Tibial artery (tissue), 4 donors: ENCODE measurements at regions not wholly inside any gene's neighbourhood (a gene's known extent, or its start where the extent isn't known, plus 50 kb on each side); places are given as distances from the start of the nearest gene placed in this dataset.
A peak's percentile ranks its signal among the peaks of the same experiment; 100 is the strongest.

ENCODE experiments used
- DNase-seq, 2 donors: peaks; one replicate each; pipeline ENCODE4 v3.0.0-alpha.2; 2019
- H3K27ac ChIP-seq, 2 donors: fragments of 200-600 bp; sonication (generic) in 1 of 2; 1 replicate in 1 of 2; 2 replicates in 1 of 2; pipeline ENCODE4 v1.5.1; 2018 to 2019; ENCODE audit warnings: mild to moderate bottlenecking in 1 of 2
- H3K27me3 ChIP-seq, 2 donors: fragments of 200-600 bp; sonication (generic) in 1 of 2; one replicate each; pipeline versions ENCODE4 v1.5.1 to v1.6.0; 2016 to 2019
- H3K36me3 ChIP-seq, 3 donors: fragments of 200-600 bp; sonication (generic) in 2 of 3; one replicate each; pipeline ENCODE4 v1.5.1; 2016 to 2019; ENCODE audit warnings: mild to moderate bottlenecking in 2 of 3
- H3K4me1 ChIP-seq, 4 donors: fragments of 200-600 bp; sonication (generic) in 2 of 4; 1 replicate in 3 of 4; 2 replicates in 1 of 4; pipeline ENCODE4 v1.5.1; 2016 to 2019
- H3K4me3 ChIP-seq, 2 donors: fragments of 200-600 bp; sonication (generic) in 1 of 2; 1 replicate in 1 of 2; 2 replicates in 1 of 2; pipeline ENCODE4 v1.5.1; 2018 to 2019; ENCODE audit warnings: mild to moderate bottlenecking in 2 of 2
- H3K9me3 ChIP-seq, 3 donors: fragments of 200-600 bp; sonication (generic) in 1 of 3; one replicate each; pipeline ENCODE4 v1.5.1; 2016 to 2019
- intact Hi-C: fragments of 100-400 bp; cut with DNase I; formaldehyde crosslinking; loops from one replicate; pipeline ENCODE4 v1.15.0; 2023; ENCODE audit warnings: low total_unique reads
- TF ChIP-seq, protein P1 (sequence below), 2 experiments: fragments of 200-600 bp in 1 of 2; fragments of 450-650 bp in 1 of 2; IDR thresholded peaks; one replicate each; pipeline ENCODE4 v1.5.1; 2017 to 2019; ENCODE audit warnings: antibody characterized with exemption in 2 of 2, mild to moderate bottlenecking in 1 of 2, moderate library complexity in 1 of 2

- Histone ChIP-seq H3K27me3 (peaks cover 0 to 4% of the 10 kb centered on the region in 2 donors), H3K36me3 (no peaks in the 10 kb centered on the region), H3K27ac (no peak overlapping the region), H3K9me3 (no peaks in the 10 kb centered on the region), H3K4me3 (no peak overlapping the region), H3K4me1 (no peaks in the 10 kb centered on the region)
- intact Hi-C loops = loop anchor here (5.0 kb wide), 1 partner anchor 33 kb away; no protein-coding TSS in a partner anchor
- TF ChIP-seq, protein P1, sequence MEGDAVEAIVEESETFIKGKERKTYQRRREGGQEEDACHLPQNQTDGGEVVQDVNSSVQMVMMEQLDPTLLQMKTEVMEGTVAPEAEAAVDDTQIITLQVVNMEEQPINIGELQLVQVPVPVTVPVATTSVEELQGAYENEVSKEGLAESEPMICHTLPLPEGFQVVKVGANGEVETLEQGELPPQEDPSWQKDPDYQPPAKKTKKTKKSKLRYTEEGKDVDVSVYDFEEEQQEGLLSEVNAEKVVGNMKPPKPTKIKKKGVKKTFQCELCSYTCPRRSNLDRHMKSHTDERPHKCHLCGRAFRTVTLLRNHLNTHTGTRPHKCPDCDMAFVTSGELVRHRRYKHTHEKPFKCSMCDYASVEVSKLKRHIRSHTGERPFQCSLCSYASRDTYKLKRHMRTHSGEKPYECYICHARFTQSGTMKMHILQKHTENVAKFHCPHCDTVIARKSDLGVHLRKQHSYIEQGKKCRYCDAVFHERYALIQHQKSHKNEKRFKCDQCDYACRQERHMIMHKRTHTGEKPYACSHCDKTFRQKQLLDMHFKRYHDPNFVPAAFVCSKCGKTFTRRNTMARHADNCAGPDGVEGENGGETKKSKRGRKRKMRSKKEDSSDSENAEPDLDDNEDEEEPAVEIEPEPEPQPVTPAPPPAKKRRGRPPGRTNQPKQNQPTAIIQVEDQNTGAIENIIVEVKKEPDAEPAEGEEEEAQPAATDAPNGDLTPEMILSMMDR (IDR thresholded peaks at IDR 0.05) = no peak
- DNase-seq = no peak
These were observed 65.6 kb upstream of the MEDAG start for GRCh38 chr13:30840515-30840914.

GRCh38 chr13:30841154-30841553 lies 64.9 kb upstream of the MEDAG start:
- no peaks in the 10 kb centered on the region for H3K9me3 ChIP-seq
- H3K36me3 ChIP-seq = no peaks in the 10 kb centered on the region
- no peak overlapping the region for H3K4me3 ChIP-seq
- TF ChIP-seq, protein P1 (IDR thresholded peaks at IDR 0.05) = no peak
- H3K27me3 ChIP-seq = peaks cover 0 to 4% of the 10 kb centered on the region in 2 donors
- H3K27ac ChIP-seq = no peak overlapping the region
- H3K4me1 ChIP-seq = no peaks in the 10 kb centered on the region
- intact Hi-C loops = loop anchor here (5.0 kb wide), 1 partner anchor 34 kb away; no protein-coding TSS in a partner anchor
- no peak for DNase-seq

DNA sequence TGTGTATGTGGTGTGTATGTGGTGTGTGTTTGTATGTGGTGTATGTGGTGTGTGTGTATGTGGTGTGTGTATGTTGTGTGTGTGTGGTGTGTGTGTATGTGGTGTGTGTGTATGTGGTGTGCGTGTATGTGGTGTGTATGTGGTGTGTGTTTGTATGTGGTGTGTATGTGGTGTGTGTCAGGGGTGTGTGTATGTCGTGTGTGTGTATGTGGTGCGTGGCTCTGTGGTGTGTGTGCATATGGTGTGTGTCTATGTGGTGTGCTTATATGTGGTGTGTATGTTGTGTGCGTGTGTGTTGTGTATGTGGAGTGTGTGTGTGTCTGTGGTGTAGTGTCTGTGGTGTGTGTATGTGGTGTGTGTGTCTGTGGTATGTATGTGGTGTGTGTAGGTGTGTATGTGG lies 62.5 kb upstream of the MEDAG start:
- no peaks in the 10 kb centered on the region for H3K27me3 ChIP-seq
- H3K9me3 ChIP-seq = no peaks in the 10 kb centered on the region
- no peak for DNase-seq
- intact Hi-C loops = loop anchor here (5.0 kb wide), 1 partner anchor 36 kb away; no protein-coding TSS in a partner anchor
- no peaks in the 10 kb centered on the region for H3K36me3 ChIP-seq
- H3K4me3 ChIP-seq = no peak overlapping the region
- TF ChIP-seq, protein P1 (IDR thresholded peaks at IDR 0.05) = no peak
- no peak overlapping the region for H3K27ac ChIP-seq
- H3K4me1 ChIP-seq = peaks cover 0 to 14% (median 10%) of the 10 kb centered on the region in 4 donors

DNA sequence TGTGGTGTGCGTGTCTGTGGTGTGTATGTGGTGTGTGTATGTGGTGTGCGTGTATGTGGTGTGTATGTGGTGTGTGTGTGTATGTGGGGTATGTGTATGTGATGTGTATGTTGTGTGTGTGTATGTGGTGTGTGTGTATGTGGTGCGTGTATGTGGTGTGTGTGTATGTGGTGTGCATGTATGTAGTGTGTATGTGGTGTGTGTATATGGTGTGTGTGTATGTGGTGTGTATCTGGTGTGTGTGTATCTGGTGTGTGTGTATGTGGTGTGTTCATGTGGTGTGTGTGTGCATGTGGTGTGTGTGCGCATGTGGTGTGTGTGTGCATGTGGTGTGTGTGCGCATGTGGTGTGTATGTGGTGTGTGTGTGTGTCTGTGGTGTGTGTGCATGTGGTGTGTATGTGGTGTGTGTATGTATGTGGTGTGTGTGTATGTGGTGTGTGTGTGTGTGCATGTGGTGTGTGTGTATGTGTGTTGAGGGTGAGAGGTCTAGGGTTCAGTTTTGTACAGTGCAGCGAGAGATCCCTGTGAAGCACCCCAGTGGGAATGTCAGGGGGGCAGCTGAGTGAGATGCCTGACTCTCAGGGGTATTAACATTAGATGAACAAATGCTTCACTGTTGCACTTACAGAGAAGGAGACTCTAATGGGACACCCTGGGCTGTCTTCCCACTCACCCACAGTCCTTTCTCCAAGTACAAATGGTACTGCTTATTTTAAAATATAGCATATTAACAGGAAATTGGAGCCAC lies 61.3 kb upstream of the MEDAG start:
- no peak overlapping the region for H3K27ac ChIP-seq
- intact Hi-C loops = loop anchor here (5.0 kb wide), 1 partner anchor 37 kb away; no protein-coding TSS in a partner anchor

DNA sequence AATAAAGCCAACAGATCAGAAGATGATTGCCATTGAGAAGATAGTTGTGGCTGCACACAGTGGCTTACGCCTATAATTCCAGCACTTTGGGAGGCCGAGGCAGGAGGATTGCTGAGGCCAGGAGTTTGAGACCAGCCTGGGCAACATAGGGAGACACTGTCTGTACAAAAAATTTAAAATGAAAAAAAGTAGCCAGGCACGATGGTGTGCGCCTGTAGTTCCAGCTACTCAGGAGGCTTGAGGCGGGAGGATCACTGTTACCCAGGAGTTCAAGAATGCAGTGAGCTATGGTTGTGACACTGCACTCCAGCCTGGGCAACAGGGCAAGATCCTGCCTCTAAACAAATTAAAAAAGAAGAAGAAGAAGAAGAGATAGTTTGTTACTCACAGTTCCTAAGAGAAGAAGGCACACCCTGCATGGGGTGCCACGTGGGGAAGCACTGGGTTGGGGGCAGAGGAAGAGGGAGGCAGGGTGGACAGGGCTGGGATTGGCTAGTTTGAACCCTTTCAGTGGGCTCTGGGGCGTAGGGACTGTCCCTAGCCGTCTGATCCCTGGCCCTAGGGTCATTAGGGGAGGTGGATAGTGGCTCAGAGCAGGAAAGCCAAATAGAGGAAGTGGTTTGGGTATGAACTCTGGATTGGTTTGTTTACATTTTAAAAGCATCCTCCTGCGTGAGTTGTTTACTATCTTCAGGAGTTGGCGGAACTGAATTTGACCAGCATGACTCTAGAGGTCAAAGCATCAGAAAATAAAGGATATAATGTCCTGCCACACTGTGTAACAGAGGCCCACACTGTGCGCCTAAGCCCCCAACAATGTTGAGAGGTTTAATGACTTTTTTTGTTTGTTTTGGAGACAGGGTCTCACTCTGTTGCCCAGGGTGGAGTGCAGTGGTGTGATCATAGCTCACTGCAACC lies 60.5 kb upstream of the MEDAG start:
- Histone ChIP-seq H3K36me3 (no peaks in the 10 kb centered on the region), H3K27me3 (no peaks in the 10 kb centered on the region), H3K4me1 (peaks cover 0 to 17% (median 11%) of the 10 kb centered on the region in 4 donors), H3K4me3 (no peak overlapping the region), H3K27ac (peak overlapping the region in 1 of 2 donors; percentile 28), H3K9me3 (no peaks in the 10 kb centered on the region)
- intact Hi-C loops = no loop called here
- no peak for DNase-seq
- TF ChIP-seq, protein P1 (IDR thresholded peaks at IDR 0.05) = no peak

More for the DNA sequence above, 61.3 kb upstream of the MEDAG start:
- no peak overlapping the region for H3K4me3 ChIP-seq
- TF ChIP-seq, protein P1 (IDR thresholded peaks at IDR 0.05) = no peak
- no peaks in the 10 kb centered on the region for H3K27me3 ChIP-seq
- H3K36me3 ChIP-seq = no peaks in the 10 kb centered on the region
- DNase-seq = no peak
- no peaks in the 10 kb centered on the region for H3K9me3 ChIP-seq
- peaks cover 0 to 17% (median 11%) of the 10 kb centered on the region in 4 donors for H3K4me1 ChIP-seq
